NCI-H2107 (cell line): ENCODE measurements at regions not wholly inside any gene's neighbourhood (a gene's known extent, or its start where the extent isn't known, plus 50 kb on each side); places are given as distances from the start of the nearest gene placed in this dataset.

Experiments used
- DNase-seq: peaks from one replicate; lab custom pipeline; 2025; lab: John Stamatoyannopoulos, UW

DNA sequence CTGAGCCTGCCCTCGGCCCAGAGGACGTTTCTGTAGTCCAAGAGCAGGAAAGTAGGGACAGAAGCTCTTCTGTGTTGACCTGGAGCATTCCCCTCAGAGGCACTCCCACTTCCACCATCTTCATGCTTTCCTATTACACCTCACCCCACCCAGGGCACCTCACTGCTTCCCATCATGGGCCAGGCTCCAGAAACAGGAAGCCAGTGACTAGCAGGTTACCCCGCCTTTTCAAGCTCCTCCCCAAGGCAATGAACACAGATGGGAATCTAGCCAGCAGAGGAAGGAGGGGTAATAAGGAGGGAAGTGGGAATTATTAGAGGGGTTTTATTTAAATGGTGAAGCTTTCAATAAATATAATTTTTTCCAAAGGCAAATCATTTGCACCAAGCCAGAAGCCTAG lies 308.8 kb upstream of the MGAT5 start:
- DNase-seq, result no peak

GRCh38 chr2:133947057-133947456 lies 306.8 kb upstream of the MGAT5 start:
- DNase-seq, result no peak

DNA sequence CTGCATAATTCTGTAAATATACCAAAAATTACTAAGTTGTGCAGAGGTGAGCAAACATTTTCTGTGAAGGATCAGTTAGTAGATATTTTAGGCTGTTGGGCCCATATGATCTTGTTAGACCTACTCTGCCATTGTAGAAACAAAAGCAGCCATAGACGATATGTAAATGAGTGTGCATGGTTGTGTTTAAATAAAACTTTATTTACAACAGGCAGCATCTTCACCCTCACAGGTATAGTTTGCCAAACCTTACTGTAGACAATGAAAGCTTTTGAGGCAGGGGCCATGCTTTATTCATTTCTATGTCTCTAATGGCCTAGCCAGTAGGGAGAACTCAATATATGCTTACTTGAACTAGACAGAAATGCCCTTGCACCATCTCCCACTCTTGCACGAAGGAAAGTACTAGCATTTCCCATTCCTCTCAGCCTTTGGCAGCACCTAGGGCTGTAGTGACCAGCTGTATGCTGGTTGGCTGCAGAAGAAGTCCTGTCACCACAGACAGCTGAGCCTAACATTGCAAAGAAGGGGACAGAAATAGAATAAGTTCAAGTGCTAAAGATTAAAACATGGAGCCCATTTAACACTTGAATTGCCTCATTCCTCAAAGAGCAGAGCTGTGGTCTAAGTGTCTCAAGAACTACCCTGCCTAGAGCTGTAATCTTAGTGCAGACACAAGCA lies 305.1 kb upstream of the MGAT5 start:
- no peak for DNase-seq

DNA sequence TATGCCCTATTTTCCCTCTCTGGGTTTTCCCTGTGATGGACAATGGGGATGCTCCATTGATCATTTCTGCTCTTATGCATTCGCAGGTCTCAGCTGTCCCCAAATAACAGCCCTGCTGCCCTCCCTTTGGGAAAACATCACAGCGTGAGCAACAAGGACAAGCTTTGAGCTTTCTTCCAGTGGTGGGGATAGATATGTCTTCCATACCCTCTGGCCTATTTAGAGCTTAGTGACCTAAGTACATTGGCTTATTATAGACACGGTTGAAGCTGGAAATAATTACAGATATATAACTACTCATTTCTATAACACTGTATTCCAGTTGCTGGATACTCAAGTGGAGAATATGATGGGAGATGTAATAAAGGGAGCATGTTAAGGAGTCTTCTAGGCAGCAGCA lies 304.3 kb upstream of the MGAT5 start:
- DNase-seq, result no peak

DNA sequence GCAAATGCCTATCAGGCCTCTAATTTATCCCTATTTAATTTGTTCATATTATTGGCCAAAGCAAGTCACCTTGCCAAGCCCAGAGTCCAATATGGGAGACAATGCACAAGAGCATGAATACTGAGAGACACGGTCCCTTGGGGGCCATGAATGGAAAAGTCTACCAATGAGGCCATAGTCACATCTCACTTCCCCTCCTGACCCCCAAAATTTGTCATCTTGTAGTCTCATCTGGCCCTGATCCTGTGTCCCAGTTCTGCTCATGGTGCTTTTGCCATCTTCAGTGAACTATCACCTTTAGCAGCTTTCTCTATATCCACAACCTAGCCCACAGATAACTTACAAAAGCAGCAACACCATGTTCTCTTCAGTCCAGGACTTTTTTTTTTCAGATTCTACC lies 302.7 kb upstream of the MGAT5 start:
- DNase-seq, result no peak

- DNase-seq, result no peak
These were observed 301.5 kb upstream of the MGAT5 start for GRCh38 chr2:133952420-133952819.

DNA sequence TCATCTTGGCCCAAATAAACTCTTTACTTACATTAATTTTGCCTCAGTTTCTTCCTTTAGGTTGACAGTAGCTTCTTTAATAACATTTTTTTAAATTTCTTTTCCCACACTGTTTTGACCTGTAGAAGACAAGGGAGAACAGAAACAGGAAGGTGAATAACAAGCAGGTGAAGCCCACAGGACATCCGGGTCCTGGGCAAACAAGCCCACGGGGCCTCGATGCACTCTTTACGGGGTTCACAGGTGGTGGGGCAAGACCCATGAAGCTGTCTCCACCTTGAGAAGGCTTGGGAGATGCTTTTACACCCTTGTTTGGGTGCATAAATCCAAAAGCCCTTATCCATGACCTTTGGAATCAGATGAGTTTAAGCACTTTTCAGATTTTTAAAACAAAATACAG lies 301.0 kb upstream of the MGAT5 start:
- no peak for DNase-seq

DNA sequence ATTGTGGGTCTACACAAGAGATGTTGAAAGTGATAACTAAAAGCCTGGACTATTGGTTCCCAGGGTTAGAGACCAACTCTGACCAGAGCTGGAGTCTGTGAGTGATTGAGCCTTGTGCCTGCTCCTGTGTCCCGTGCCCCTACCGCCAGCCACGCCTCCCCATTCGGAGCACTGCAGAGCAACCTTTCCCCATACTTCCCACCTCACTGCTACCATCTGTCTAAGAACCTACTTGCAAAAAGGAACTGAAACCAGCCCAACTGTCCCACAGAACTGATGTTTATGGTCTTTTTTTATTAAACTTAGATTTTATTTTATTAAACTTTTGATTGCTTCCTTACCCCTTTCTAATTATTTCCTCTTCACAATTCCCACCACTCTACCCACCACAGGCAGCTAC lies 300.3 kb upstream of the MGAT5 start:
- no peak for DNase-seq

DNA sequence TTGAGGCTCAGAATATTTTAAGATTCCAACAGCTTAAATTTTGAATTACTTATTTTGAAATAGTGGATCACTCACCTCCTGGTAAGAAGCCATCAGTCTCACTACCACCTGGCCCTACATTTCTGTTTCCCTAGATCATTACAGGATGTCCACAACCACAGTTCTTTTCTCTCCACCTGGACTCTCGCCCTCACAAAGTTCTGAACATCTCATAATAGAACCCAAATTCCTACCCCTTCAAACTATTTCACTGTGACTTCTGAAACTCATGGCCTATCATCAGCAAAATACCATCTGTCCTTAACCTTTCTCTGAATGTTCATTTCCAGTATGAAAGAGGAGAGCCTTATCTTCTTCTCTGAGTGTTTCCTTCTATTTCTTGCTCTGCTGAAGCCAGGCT lies 299.2 kb upstream of the MGAT5 start:
- DNase-seq, result no peak

- no peak for DNase-seq
These were observed 298.7 kb upstream of the MGAT5 start for GRCh38 chr2:133955169-133955568.

- no peak for DNase-seq
These were observed 297.4 kb upstream of the MGAT5 start for GRCh38 chr2:133956434-133956935.

- DNase-seq, result no peak
These were observed 296.0 kb upstream of the MGAT5 start for GRCh38 chr2:133957724-133958480.

DNA sequence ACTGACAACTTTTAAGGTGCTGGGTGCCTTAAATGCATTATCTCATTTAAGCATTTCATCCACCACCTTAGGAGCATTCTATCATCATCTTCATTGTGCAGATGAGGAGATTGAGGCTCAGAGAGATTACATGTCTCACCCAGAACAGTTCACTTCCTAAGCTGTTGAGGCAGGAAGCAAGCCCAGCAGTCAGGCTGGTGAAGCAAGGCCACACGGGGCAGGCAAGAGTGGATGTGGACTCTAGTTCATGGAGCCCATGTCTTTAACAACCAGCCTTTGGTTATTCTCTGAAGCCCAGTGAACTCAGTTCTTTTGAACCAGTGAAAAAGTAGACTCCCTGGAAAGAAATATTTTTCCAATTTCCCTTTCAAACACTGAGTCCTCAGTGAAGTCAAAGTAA lies 294.8 kb upstream of the MGAT5 start:
- no peak for DNase-seq

GRCh38 chr2:133966720-133967304 lies 287.1 kb upstream of the MGAT5 start:
- no peak for DNase-seq

DNA sequence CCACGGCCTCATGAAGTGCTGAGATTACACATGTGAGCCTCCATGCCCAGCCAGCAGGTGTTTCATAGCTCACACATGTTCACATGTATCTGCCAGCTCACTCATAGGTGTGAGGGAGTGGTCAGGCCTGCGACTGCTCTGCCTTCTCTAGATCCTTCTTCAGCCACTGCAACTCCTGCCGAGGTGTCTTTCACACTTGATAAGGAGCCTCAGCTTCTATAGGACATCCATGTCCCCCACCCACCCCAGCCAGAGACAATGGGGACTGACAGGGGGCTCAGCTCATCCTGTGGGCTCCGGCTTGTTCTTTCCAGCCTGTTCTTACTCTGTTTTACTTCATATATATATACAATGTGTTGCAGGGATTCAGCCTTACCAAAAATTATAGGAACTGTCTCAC lies 286.5 kb upstream of the MGAT5 start:
- DNase-seq, result no peak

GRCh38 chr2:133968446-133968845 lies 285.4 kb upstream of the MGAT5 start:
- no peak for DNase-seq

DNA sequence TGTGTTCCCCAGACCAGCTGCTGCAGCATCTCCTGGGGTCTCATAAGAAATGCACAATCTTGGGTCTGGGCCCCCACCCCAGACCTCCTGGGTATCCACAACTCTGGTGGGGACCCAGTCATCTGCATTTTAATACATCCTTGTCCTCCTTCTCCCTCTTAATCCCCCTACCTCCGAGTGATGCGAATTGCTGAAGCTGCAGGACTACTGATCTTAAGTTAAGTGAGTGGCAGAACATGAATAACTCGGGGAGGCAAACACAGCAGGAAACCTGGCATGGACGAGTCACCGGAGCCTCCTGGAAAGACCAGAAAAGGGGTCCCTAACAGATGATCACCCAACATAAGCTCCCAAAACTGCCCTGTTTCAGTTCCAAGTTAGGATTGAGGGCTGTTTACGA lies 283.2 kb upstream of the MGAT5 start:
- DNase-seq, result no peak

GRCh38 chr2:133972297-133972696 lies 281.6 kb upstream of the MGAT5 start:
- DNase-seq, result no peak

- DNase-seq, result no peak
These were observed 281.1 kb upstream of the MGAT5 start for GRCh38 chr2:133972786-133973185.

GRCh38 chr2:133974353-133974752 lies 279.5 kb upstream of the MGAT5 start:
- DNase-seq, result no peak

DNA sequence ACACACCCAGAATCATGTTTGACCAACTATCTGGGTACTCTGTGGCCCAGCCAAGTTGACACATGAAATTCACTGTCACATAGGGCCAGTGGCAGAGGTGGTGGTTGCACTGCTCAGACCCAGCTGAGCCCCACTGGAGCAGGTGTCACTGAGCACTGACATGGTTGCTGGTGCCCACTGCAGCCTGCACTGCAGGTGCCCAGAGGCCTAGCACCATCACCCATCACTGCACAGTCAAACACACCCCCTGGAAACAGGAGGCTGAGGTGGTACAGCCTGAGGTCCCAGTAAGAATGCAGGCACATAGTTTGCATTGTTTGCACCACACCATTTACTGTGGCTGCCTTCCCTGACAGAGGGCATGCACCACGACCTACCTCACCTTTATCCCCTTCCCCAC lies 278.7 kb upstream of the MGAT5 start:
- no peak for DNase-seq

DNA sequence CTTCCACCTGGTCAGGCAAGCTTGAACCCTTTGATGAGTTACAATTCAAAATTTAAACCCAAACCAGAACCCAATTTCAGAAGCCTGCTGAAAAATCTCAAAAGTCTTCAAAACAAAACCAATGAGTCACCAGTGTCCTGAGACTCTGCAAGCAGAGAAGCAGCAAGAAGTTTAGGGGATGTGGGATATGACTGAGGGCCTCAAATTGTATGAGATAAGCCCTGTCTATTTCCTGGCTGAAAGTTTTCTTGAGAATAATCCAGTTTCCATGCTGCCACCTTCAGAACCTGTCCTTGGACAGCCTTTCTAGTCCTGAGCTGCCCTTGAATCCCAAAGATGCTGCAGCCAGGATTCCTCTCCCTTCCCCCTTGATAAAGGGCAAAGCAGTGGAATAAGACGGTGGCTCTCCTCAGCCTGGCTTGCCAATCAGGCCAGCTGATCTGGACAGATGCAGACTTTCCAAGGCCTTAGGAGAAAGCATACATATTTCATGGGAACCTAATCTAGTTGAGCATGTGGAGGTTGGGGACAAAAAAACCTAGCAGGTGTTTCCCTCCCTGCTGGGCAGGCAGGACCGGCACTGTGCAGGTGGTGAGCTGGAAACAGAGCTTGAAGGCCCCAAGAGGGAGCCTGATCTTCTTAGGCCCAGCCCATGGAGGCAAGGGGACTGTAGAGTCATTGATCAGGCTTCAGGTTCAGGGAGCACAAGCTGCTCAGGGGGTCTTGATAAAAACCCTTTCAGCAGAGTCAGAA lies 278.0 kb upstream of the MGAT5 start:
- DNase-seq, result no peak

GRCh38 chr2:133976659-133977058 lies 277.2 kb upstream of the MGAT5 start:
- no peak for DNase-seq
